ENCODE measurements at regions not wholly inside any gene's neighbourhood (a gene's known extent, or its start where the extent isn't known, plus 50 kb on each side); places are given as distances from the start of the nearest gene placed in this dataset.
A peak's percentile ranks its signal among the peaks of the same experiment; 100 is the strongest.

DNA sequence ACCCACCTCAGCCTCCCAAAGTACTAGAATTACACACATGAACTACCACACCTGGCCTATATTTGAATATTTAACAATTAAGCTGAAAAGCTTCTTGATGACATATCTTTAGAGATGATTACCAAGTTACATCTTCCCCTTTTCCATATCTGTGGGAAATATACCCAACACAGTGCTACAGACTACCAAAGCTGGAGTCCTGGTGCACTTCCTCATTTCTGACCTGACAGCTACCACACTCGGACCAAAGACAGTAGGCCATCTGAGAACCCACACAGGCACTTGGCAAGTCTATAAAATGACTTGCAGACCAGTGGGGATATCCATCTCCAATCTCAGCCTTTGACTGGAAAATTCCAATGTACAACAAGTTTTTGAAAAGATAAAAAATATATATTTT lies 270.4 kb upstream of the KLF14 start:
- H3K4me1 ChIP-seq (ENCODE audit: control insufficient read depth in 2 of 2, insufficient read depth in 2 of 2, low read length in 2 of 2): peaks cover 36 to 41% of the 10 kb centered on the region in 2 donors
- H3K4me3 ChIP-seq (ENCODE audit: control extremely low read depth in 1 of 5, extremely low read depth in 1 of 5, insufficient read depth in 1 of 5, low read depth in 2 of 5, low read length in 4 of 5): no peak overlapping the region
- intact Hi-C loops (cut with micrococcal nuclease): no loop called here
- H3K9ac ChIP-seq (ENCODE audit: low read length): no peak overlapping the region
- peaks cover 68% of the 10 kb centered on the region for H4K20me1 ChIP-seq (ENCODE audit: control insufficient read depth, insufficient read depth, low read length, poor library complexity, severe bottlenecking)
- TF ChIP-seq, protein P1, sequence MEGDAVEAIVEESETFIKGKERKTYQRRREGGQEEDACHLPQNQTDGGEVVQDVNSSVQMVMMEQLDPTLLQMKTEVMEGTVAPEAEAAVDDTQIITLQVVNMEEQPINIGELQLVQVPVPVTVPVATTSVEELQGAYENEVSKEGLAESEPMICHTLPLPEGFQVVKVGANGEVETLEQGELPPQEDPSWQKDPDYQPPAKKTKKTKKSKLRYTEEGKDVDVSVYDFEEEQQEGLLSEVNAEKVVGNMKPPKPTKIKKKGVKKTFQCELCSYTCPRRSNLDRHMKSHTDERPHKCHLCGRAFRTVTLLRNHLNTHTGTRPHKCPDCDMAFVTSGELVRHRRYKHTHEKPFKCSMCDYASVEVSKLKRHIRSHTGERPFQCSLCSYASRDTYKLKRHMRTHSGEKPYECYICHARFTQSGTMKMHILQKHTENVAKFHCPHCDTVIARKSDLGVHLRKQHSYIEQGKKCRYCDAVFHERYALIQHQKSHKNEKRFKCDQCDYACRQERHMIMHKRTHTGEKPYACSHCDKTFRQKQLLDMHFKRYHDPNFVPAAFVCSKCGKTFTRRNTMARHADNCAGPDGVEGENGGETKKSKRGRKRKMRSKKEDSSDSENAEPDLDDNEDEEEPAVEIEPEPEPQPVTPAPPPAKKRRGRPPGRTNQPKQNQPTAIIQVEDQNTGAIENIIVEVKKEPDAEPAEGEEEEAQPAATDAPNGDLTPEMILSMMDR (IDR thresholded peaks at IDR 0.05): no peak
- TF ChIP-seq EZH2 (IDR thresholded peaks at IDR 0.05; ENCODE audit: borderline replicate concordance, insufficient read depth, low read depth, low read length, poor library complexity, severe bottlenecking): no peak
- ATAC-seq (ENCODE audit: low read depth): peak; percentile 34
- H2AFZ ChIP-seq (ENCODE audit: insufficient read depth, low read depth, low read length, poor library complexity, severe bottlenecking): no peak overlapping the region
- ChIA-PET POLR2A (interaction anchor here (0.6 kb wide), 2 partner anchors 9 to 39 kb away, joined by 3 read pairs; no protein-coding TSS in a partner anchor), CTCF (interaction anchor here (0.6 to 3.3 kb wide), 8 partner anchors 15 to 1754 kb away, joined by 3 to 19 read pairs (median 4); no protein-coding TSS in a partner anchor)
- Mint-ChIP-seq H3K4me1 (peaks cover 55% of the 10 kb centered on the region), H3K4me3 (no peak overlapping the region), H3K9me3 (ENCODE audit: insufficient read depth) (no peaks in the 10 kb centered on the region), H3K27me3 (no peaks in the 10 kb centered on the region), H3K27ac (peak overlapping the region; percentile 1)
- peaks cover 97% of the 10 kb centered on the region for H3K79me2 ChIP-seq (ENCODE audit: control insufficient read depth, insufficient read depth, low read length)
- H3K27ac ChIP-seq (ENCODE audit: low read length in 2 of 2): peak overlapping the region in 1 of 2 donors; percentile 41
- H3K9me3 ChIP-seq (ENCODE audit: control extremely low read depth in 1 of 3, control insufficient read depth in 2 of 3, insufficient read depth in 1 of 3, low read length in 2 of 3): peaks cover 0 to 3% (median 0%) of the 10 kb centered on the region in 3 donors
- H3K4me2 ChIP-seq (replicated peaks; ENCODE audit: low read depth, low read length, poor library complexity, severe bottlenecking): no peak overlapping the region
- WGBS (ENCODE audit: insufficient coverage): no CpG with 5 or more reads among the region's 1 CpG
- no peaks in the 10 kb centered on the region for H3K27me3 ChIP-seq (replicated peaks in 1 of 4; ENCODE audit: control extremely low read depth in 1 of 4, control insufficient read depth in 3 of 4, insufficient read depth in 4 of 4, low read length in 3 of 4)
- H3K36me3 ChIP-seq (replicated peaks in 1 of 2; ENCODE audit: control extremely low read depth in 1 of 2, control insufficient read depth in 1 of 2, extremely low read depth in 1 of 2, insufficient read depth in 2 of 2, low read length in 1 of 2): peaks cover 3 to 5% of the 10 kb centered on the region in 2 experiments
- DNase-seq: peak; percentile 62

DNA sequence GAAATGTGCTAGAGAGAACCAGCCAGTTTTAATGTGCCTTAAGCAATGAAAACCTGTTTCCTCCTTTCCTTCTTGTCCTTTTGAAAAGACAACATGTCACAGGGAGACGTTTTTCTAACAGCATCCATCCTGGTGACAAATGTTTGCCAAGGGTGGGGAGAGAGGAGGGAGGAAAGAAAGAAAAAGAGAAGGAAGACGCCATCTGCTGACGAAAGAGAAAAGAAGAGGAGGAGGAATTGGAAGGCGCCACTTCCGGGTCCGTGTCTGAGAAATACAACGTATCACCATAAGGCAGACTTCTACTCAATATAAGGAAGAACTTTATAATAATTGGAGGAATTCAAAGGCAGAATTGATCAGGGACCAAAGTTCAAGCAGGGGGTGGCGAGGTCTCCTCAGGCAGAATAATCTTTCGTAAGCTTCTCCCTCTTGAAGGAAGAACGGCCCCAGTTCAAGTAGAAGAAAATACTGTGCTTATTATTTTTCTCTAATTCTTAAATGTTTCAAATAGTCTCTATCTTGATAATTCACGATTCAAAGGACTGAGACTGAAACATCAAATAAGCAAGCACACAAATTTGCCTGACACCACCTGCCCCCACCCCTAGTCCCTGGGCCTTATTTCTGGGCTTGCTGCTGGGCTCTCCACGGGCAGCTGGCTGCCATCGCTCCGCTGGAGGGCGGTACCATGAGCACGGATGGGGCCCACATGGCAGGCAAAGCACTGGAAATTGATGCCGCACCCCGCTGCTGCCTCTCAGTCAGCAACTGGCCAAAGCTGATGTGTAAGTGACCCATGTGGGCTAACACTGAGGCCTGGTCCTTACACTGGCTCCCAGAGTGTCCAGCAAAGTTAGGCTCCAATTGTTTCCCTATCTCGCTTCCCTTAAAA lies 273.7 kb upstream of the KLF14 start:
- peak overlapping the region; percentile 57 for H3K4me2 ChIP-seq (replicated peaks; ENCODE audit: low read depth, low read length, poor library complexity, severe bottlenecking)
- H3K4me3 ChIP-seq (ENCODE audit: control extremely low read depth in 1 of 5, extremely low read depth in 1 of 5, insufficient read depth in 1 of 5, low read depth in 2 of 5, low read length in 4 of 5): no peak overlapping the region
- 47% methylated on average over 8 of the region's 19 CpGs for WGBS (ENCODE audit: insufficient coverage)
- H3K27ac ChIP-seq (ENCODE audit: low read length in 2 of 2): peak overlapping the region; percentile 56 to 86
- intact Hi-C loops (cut with micrococcal nuclease): loop anchor here (1.0 to 5.0 kb wide), 3 partner anchors 25 to 110 kb away; no protein-coding TSS in a partner anchor
- Mint-ChIP-seq H3K27ac (peak overlapping the region; percentile 89), H3K9me3 (ENCODE audit: insufficient read depth) (no peaks in the 10 kb centered on the region), H3K4me1 (peaks cover 77% of the 10 kb centered on the region), H3K4me3 (peak overlapping the region; percentile 82), H3K27me3 (no peaks in the 10 kb centered on the region)
- peak; percentile 70 for ATAC-seq (ENCODE audit: low read depth)
- ChIA-PET POLR2A (no interaction called here), CTCF (interaction anchor here (0.6 to 2.3 kb wide), 22 partner anchors 9 to 295 kb away, joined by 3 to 16 read pairs (median 4); no protein-coding TSS in a partner anchor)
- no peaks in the 10 kb centered on the region for H3K27me3 ChIP-seq (replicated peaks in 1 of 4; ENCODE audit: control extremely low read depth in 1 of 4, control insufficient read depth in 3 of 4, insufficient read depth in 4 of 4, low read length in 3 of 4)
- peaks cover 57% of the 10 kb centered on the region for H4K20me1 ChIP-seq (ENCODE audit: control insufficient read depth, insufficient read depth, low read length, poor library complexity, severe bottlenecking)
- DNase-seq: peak; percentile 82
- no peaks in the 10 kb centered on the region for H3K36me3 ChIP-seq (replicated peaks in 1 of 2; ENCODE audit: control extremely low read depth in 1 of 2, control insufficient read depth in 1 of 2, extremely low read depth in 1 of 2, insufficient read depth in 2 of 2, low read length in 1 of 2)
- peak overlapping the region; percentile 7 for H3K9ac ChIP-seq (ENCODE audit: low read length)
- TF ChIP-seq, protein P1 (IDR thresholded peaks at IDR 0.05): peak; percentile 72
- TF ChIP-seq EZH2 (IDR thresholded peaks at IDR 0.05; ENCODE audit: borderline replicate concordance, insufficient read depth, low read depth, low read length, poor library complexity, severe bottlenecking): no peak
- H3K4me1 ChIP-seq (ENCODE audit: control insufficient read depth in 2 of 2, insufficient read depth in 2 of 2, low read length in 2 of 2): peaks cover 59 to 62% of the 10 kb centered on the region in 2 donors
- no peaks in the 10 kb centered on the region for H3K9me3 ChIP-seq (ENCODE audit: control extremely low read depth in 1 of 3, control insufficient read depth in 2 of 3, insufficient read depth in 1 of 3, low read length in 2 of 3)
- peaks cover 97% of the 10 kb centered on the region for H3K79me2 ChIP-seq (ENCODE audit: control insufficient read depth, insufficient read depth, low read length)
- peak overlapping the region; percentile 26 for H2AFZ ChIP-seq (ENCODE audit: insufficient read depth, low read depth, low read length, poor library complexity, severe bottlenecking)

Measured in B cell (primary cell).